Nephron progenitor cell (in vitro differentiated cells): ENCODE measurements at regions not wholly inside any gene's neighbourhood (a gene's known extent, or its start where the extent isn't known, plus 50 kb on each side); places are given as distances from the start of the nearest gene placed in this dataset.
A peak's percentile ranks its signal among the peaks of the same experiment; 100 is the strongest.
"Not testable (repeated sequence)": the region's sequence is repeated elsewhere in the genome, so short reads cannot be mapped to it uniquely, and the experiment has no call there.

ENCODE experiments used
- DNase-seq: peaks from one replicate; pipeline ENCODE4 v3.0.0; 2021
- H3K27ac Mint-ChIP-seq: 2 replicates; pipeline ENCODE4 v1.8.0; 2021; ENCODE audit warnings: mild to moderate bottlenecking, moderate library complexity, mixed read lengths
- H3K27me3 Mint-ChIP-seq: 2 replicates; pipeline ENCODE4 v1.8.0; 2021; ENCODE audit warnings: mild to moderate bottlenecking, low read depth, mixed read lengths; ENCODE audit not compliant: poor library complexity
- H3K36me3 Mint-ChIP-seq: 2 replicates; pipeline ENCODE4 v1.8.0; 2021; ENCODE audit warnings: low read depth, mixed read lengths
- H3K4me1 Mint-ChIP-seq: 2 replicates; pipeline ENCODE4 v1.8.0; 2021; ENCODE audit warnings: mixed read lengths
- H3K4me3 Mint-ChIP-seq: 2 replicates; pipeline ENCODE4 v1.8.0; 2021; ENCODE audit warnings: mild to moderate bottlenecking, moderate library complexity, mixed read lengths
- H3K9me3 Mint-ChIP-seq: 2 replicates; pipeline ENCODE4 v1.8.0; 2021; ENCODE audit warnings: mild to moderate bottlenecking, moderate library complexity, mixed read lengths
- TF ChIP-seq, protein P1 (sequence below): fragments of 200-600 bp; sonication (generic); IDR thresholded peaks from 2 replicates; pipeline ENCODE4 v1.5.0; 2021; ENCODE audit warnings: antibody characterized with exemption

- H3K4me3 Mint-ChIP-seq, H3K27me3 Mint-ChIP-seq, H3K4me1 Mint-ChIP-seq, H3K9me3 Mint-ChIP-seq, H3K27ac Mint-ChIP-seq, DNase-seq, H3K36me3 Mint-ChIP-seq: not testable (repeated sequence)
Observed at GRCh38 chr4:154907345-154908045, 126.4 kb downstream of the RBM46 start.

DNA sequence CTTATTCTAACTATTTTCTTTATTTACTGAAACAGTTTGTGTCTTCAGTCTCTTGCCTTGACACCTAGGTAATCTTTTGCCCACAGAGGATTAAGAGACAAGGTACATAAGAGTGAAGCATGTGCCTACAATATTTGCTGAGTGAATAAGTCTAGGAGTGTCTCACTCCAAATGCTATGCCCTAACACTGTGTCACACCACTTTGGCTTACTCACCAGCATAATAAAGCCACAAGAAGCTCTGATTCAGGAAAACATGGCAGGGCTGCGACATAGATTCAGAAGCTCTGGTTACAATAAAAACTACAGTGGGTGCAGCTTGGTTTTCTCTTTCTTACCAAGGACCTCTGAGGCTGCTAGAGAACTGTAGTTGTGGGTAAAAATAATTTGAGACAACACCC, 127.1 kb downstream of the RBM46 start:
- TF ChIP-seq, protein P1, sequence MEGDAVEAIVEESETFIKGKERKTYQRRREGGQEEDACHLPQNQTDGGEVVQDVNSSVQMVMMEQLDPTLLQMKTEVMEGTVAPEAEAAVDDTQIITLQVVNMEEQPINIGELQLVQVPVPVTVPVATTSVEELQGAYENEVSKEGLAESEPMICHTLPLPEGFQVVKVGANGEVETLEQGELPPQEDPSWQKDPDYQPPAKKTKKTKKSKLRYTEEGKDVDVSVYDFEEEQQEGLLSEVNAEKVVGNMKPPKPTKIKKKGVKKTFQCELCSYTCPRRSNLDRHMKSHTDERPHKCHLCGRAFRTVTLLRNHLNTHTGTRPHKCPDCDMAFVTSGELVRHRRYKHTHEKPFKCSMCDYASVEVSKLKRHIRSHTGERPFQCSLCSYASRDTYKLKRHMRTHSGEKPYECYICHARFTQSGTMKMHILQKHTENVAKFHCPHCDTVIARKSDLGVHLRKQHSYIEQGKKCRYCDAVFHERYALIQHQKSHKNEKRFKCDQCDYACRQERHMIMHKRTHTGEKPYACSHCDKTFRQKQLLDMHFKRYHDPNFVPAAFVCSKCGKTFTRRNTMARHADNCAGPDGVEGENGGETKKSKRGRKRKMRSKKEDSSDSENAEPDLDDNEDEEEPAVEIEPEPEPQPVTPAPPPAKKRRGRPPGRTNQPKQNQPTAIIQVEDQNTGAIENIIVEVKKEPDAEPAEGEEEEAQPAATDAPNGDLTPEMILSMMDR = no peak
- H3K4me3 Mint-ChIP-seq = no peak overlapping the region
- no peaks in the 10 kb centered on the region for H3K36me3 Mint-ChIP-seq
- H3K27ac Mint-ChIP-seq = no peak overlapping the region
- peaks cover 8% of the 10 kb centered on the region for H3K4me1 Mint-ChIP-seq
- no peak for DNase-seq
- no peaks in the 10 kb centered on the region for H3K27me3 Mint-ChIP-seq
- H3K9me3 Mint-ChIP-seq = no peaks in the 10 kb centered on the region

- Mint-ChIP-seq H3K27me3 (no peaks in the 10 kb centered on the region), H3K4me1 (peaks cover 8% of the 10 kb centered on the region), H3K9me3 (no peaks in the 10 kb centered on the region), H3K36me3 (no peaks in the 10 kb centered on the region), H3K4me3 (no peak overlapping the region), H3K27ac (peak overlapping the region; percentile 80)
- TF ChIP-seq, protein P1 = peak; percentile 13
- no peak for DNase-seq
Observed at GRCh38 chr4:154911097-154911496, 130.0 kb downstream of the RBM46 start.

DNA sequence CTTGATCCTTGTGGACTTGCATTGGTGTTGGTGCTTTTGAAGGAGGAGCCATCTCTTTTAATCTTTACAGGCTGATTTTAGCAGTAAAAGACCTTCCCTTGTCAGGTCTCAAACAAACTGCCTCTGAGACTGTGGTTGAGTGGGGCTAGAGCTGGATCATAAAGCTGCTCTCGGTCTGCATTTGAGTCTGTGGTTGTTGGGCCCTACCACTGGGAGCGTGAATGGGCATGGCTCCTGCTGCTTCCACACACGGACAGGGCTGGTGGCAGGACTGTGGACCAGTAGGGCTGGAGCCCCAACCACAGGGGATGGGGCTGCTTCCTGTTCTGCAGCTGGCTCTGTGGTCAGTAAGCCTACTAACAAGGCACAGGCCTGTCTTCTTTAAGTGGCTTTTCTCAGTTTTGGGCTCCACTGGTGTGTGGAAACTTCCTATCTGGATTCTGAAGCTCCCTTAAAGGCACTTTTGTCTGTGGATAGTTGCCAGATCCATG, 130.6 kb downstream of the RBM46 start:
- H3K4me1 Mint-ChIP-seq = peaks cover 8% of the 10 kb centered on the region
- DNase-seq = no peak
- TF ChIP-seq, protein P1 = no peak
- peak overlapping the region; percentile 80 for H3K27ac Mint-ChIP-seq
- H3K9me3 Mint-ChIP-seq = no peaks in the 10 kb centered on the region
- no peak overlapping the region for H3K4me3 Mint-ChIP-seq
- no peaks in the 10 kb centered on the region for H3K36me3 Mint-ChIP-seq
- no peaks in the 10 kb centered on the region for H3K27me3 Mint-ChIP-seq

DNA sequence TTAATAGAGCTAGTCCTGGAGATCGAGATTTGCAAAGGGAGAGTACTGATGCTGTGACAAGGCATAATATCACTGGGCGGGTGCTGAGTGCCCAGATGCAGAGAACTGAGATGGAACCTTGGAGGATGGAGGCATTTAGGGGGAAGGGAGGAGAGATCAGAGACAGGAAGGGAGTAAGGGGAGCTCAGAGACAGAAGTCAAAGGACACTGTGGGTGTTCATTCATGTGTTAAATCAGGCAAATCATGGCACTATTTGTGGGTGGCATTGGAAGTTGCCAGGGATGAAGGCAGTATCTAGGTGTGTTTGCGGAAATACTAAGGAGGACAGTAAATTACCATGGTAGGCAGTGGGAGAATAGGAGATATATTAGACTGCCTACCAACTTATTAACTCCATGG, 135.0 kb downstream of the RBM46 start:
- TF ChIP-seq, protein P1 = no peak
- Mint-ChIP-seq H3K27ac (no peak overlapping the region), H3K4me1 (peaks cover 8% of the 10 kb centered on the region), H3K27me3 (no peaks in the 10 kb centered on the region), H3K4me3 (no peak overlapping the region), H3K36me3 (no peaks in the 10 kb centered on the region), H3K9me3 (no peaks in the 10 kb centered on the region)
- DNase-seq = no peak

DNA sequence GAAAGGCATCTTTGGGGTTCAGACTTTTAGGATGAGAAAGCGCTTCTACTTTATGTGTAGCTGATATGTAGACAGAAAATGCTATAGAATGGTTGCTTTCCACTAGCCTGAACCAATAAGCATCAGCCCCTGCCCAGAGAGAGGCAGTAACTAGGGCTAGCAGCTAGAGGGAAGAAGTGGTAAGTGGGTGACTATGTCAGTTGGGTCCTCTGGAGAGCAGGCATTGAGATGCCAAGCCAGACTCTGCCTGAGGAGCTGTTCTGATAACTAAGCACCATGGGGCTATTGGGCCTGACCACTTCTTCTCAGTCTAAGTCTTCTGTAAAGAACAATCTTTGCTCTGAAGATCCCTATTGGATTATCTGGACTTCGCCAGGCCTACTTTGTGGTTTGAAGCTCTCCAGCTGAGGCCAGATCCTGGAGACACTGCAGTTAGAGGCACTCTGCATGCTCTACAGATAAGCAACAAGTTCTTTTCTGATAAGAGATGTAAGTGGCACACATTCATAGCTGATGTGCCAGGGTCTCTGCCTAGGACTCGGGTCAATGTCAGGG, 146.1 kb downstream of the RBM46 start:
- Mint-ChIP-seq H3K27me3 (no peaks in the 10 kb centered on the region), H3K27ac (no peak overlapping the region), H3K36me3 (no peaks in the 10 kb centered on the region), H3K9me3 (peaks cover 15% of the 10 kb centered on the region), H3K4me1 (no peaks in the 10 kb centered on the region), H3K4me3 (no peak overlapping the region)
- TF ChIP-seq, protein P1 = no peak
- DNase-seq = no peak
